ENCODE measurements at regions not wholly inside any gene's neighbourhood (a gene's known extent, or its start where the extent isn't known, plus 50 kb on each side); places are given as distances from the start of the nearest gene placed in this dataset.

- H3K4me3 Mint-ChIP-seq = no peak overlapping the region
- H3K9me3 Mint-ChIP-seq = peaks cover 11% of the 10 kb centered on the region
- no peaks in the 10 kb centered on the region for H3K27me3 Mint-ChIP-seq (ENCODE audit: low read depth)
- no peak overlapping the region for H3K27ac Mint-ChIP-seq
- no peaks in the 10 kb centered on the region for H3K4me1 Mint-ChIP-seq
- no peaks in the 10 kb centered on the region for H3K36me3 Mint-ChIP-seq
- no peak for TF ChIP-seq CTCF (IDR thresholded peaks at IDR 0.05; ENCODE audit: unreplicated experiment)
- DNase-seq (ENCODE audit: low spot score in 2 of 2, unreplicated experiment in 2 of 2) = no peak
Observed at GRCh38 chr18:51861046-51861445, 479.0 kb upstream of the DCC start.

DNA sequence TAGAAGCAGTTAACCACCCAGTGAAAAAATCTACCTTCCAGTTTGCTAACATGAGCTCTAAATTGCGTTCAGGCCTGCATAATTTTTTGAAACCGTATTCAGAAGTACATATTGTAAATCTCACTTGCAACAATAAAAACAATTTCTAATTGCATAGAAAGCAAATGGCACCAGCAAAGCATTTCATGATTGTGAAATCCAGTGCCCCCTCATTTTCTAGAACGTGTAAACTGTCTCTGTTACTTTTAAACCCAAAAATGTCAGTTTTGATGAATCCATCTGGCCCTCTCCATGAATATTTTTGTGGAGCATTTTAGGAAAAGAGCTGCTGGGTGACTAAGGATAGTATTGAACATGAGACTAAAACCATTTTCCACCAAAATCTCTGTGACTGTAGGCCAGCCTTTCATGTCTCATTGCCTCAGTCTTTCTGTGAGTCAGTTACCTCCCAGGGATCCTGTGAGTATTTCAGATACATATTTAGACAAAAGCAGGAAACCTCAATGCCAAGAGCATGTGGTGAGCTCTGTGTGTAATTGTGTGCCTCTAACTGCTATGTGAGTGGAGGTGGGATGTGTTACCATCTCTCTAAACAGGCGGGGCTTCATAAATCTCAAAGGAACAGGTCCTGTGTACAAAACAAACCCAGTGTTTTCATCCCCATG, 477.8 kb upstream of the DCC start:
- Mint-ChIP-seq H3K9me3 (peaks cover 17% of the 10 kb centered on the region), H3K4me1 (no peaks in the 10 kb centered on the region), H3K27ac (no peak overlapping the region), H3K36me3 (no peaks in the 10 kb centered on the region), H3K4me3 (no peak overlapping the region), H3K27me3 (ENCODE audit: low read depth) (no peaks in the 10 kb centered on the region)
- no peak for TF ChIP-seq CTCF (IDR thresholded peaks at IDR 0.05; ENCODE audit: unreplicated experiment)
- no peak for DNase-seq (ENCODE audit: low spot score in 2 of 2, unreplicated experiment in 2 of 2)

DNA sequence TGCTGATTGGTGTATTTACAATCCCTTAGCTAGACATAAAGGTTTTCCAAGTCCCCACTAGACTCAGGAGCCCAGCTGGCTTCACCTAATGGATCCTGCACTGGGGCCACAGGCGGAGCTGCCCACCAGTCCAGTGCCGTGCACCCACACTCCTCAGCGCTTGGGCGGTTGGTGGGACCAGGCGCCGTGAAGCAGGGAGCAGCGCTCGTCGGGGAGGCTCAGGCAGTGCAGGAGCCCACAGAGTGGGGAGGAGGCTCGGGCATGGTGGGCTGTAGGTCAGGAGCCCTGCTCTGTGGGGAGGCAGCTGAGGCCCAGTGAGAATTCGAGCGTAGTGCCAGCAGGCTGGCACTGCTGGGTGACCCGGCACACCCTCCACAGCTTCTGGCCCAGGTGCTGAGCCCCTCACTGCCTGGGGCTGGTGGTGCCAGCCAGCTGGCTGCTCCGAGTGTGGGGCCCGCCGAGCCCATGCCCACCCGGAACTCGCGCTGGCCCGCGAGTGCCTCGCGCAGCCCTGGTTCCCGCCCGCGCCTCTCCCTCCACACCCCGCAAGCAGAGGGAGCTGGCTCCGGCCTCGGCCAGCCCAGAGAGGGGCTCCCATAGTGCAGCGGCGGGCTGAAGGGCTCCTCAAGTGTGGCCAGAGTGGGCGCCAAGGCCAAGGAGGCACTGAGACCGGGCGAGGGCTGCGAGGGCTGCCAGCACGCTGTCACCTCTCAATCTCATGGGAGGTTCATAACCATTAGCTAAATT, 475.6 kb upstream of the DCC start:
- TF ChIP-seq CTCF (IDR thresholded peaks at IDR 0.05; ENCODE audit: unreplicated experiment) = no peak
- no peak for DNase-seq (ENCODE audit: low spot score in 2 of 2, unreplicated experiment in 2 of 2)
- no peak overlapping the region for H3K27ac Mint-ChIP-seq
- no peak overlapping the region for H3K4me3 Mint-ChIP-seq
- no peaks in the 10 kb centered on the region for H3K36me3 Mint-ChIP-seq
- no peaks in the 10 kb centered on the region for H3K27me3 Mint-ChIP-seq (ENCODE audit: low read depth)
- H3K9me3 Mint-ChIP-seq = peaks cover 27% of the 10 kb centered on the region
- H3K4me1 Mint-ChIP-seq = no peaks in the 10 kb centered on the region

GRCh38 chr18:51865538-51865937, 474.5 kb upstream of the DCC start:
- Mint-ChIP-seq H3K4me3 (no peak overlapping the region), H3K27ac (no peak overlapping the region), H3K27me3 (ENCODE audit: low read depth) (no peaks in the 10 kb centered on the region), H3K36me3 (no peaks in the 10 kb centered on the region), H3K9me3 (peaks cover 35% of the 10 kb centered on the region), H3K4me1 (no peaks in the 10 kb centered on the region)
- DNase-seq (ENCODE audit: low spot score in 2 of 2, unreplicated experiment in 2 of 2) = no peak
- no peak for TF ChIP-seq CTCF (IDR thresholded peaks at IDR 0.05; ENCODE audit: unreplicated experiment)

DNA sequence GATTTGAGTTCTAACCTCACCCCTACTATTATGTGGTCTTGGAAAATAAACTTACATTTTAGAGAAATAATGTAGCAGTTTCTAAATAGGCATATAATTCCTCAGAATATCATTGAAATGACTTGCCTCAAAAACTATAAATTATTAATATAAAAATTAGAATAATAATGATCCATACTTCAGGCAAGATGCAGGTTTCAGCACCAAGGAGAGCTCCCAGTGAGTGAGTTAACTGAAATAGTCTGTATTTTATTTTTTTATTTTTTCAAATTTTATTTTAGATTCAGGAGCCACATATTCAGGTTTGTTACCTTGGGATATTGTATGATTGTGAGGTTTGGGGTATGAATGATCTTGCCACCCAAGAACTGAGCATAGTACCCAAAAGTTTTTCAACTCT, 472.2 kb upstream of the DCC start:
- DNase-seq (ENCODE audit: low spot score in 2 of 2, unreplicated experiment in 2 of 2) = peak in 1 of 2 experiments; percentile 56
- no peak overlapping the region for H3K4me3 Mint-ChIP-seq

More for the DNA sequence above, 472.2 kb upstream of the DCC start:
- TF ChIP-seq CTCF (IDR thresholded peaks at IDR 0.05; ENCODE audit: unreplicated experiment) = no peak
- Mint-ChIP-seq H3K27ac (no peak overlapping the region), H3K9me3 (peaks cover 56% of the 10 kb centered on the region), H3K4me1 (no peaks in the 10 kb centered on the region), H3K36me3 (no peaks in the 10 kb centered on the region), H3K27me3 (ENCODE audit: low read depth) (no peaks in the 10 kb centered on the region)

Data from mesothelial cell of epicardium (in vitro differentiated cells).